Calu3 (cell line): ENCODE measurements at regions not wholly inside any gene's neighbourhood (a gene's known extent, or its start where the extent isn't known, plus 50 kb on each side); places are given as distances from the start of the nearest gene placed in this dataset.
"Not testable (repeated sequence)": the region's sequence is repeated elsewhere in the genome, so short reads cannot be mapped to it uniquely, and the experiment has no call there.

Experiments used
- BruUV-seq: library from RNA; stranded (reverse); fragments of 400-500 nt; replicated peaks from 2 replicates; lab custom pipeline; 2021; lab: Mats Ljungman, UMichigan
- CTCF ChIA-PET: fragments of 300-600 bp; sonication (Branson Sonifier 250); formaldehyde crosslinking; loops from one replicate; lab custom pipeline; 2022; ENCODE audit warnings: antibody characterized with exemption; lab: Charles Lee
- DNase-seq: peaks from one replicate; pipeline ENCODE4 v3.0.0; 2022
- H3K27ac Mint-ChIP-seq: one replicate; pipeline ENCODE4 v1.8.0; 2022; ENCODE audit warnings: mixed read lengths; ENCODE audit not compliant: unreplicated experiment
- H3K27me3 Mint-ChIP-seq: one replicate; pipeline ENCODE4 v1.8.0; 2022; ENCODE audit warnings: mixed read lengths; ENCODE audit not compliant: unreplicated experiment
- H3K36me3 Mint-ChIP-seq: one replicate; pipeline ENCODE4 v1.8.0; 2022; ENCODE audit warnings: mild to moderate bottlenecking, moderate library complexity, mixed read lengths; ENCODE audit not compliant: insufficient read depth, unreplicated experiment
- H3K4me1 Mint-ChIP-seq: one replicate; pipeline ENCODE4 v1.8.0; 2022; ENCODE audit warnings: mild to moderate bottlenecking, low read depth, mixed read lengths; ENCODE audit not compliant: unreplicated experiment
- H3K4me3 Mint-ChIP-seq: one replicate; pipeline ENCODE4 v1.8.0; 2022; ENCODE audit warnings: mild to moderate bottlenecking, low read depth, moderate library complexity, mixed read lengths; ENCODE audit not compliant: unreplicated experiment
- H3K9me3 Mint-ChIP-seq: one replicate; pipeline ENCODE4 v1.8.0; 2022; ENCODE audit warnings: low read depth, mixed read lengths; ENCODE audit not compliant: unreplicated experiment
- intact Hi-C: fragments of 100-400 bp; cut with micrococcal nuclease; formaldehyde crosslinking; loops from one replicate; pipeline ENCODE4 v1.10.0; 2022; ENCODE audit not compliant: unreplicated experiment
- TF ChIP-seq, protein P1 (sequence below): fragments of 200-600 bp; IDR thresholded peaks from one replicate; pipeline ENCODE4 v1.8.0; 2022; ENCODE audit warnings: antibody characterized with exemption; ENCODE audit not compliant: unreplicated experiment

DNA sequence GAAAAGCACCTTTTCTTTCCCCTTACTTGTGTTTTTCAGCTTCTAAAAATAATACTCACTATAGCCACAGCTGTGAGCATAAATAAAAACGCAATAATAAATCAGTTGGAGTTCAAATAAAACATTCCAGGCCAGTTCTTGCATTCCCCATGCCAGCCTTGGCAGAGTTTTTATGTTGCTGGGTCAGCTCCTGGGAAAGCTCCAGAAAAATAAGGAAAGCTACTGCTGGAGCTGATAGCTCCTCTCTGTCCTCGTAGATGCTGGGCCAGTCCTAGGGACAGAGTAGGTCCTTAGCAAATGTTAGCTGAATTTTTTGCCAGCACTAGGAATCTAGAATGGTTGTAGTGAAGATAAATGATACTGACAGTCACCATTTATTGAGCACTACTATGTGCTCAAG, 389.0 kb upstream of the SYNCRIP start:
- CTCF ChIA-PET, result no interaction called here
- TF ChIP-seq, protein P1, sequence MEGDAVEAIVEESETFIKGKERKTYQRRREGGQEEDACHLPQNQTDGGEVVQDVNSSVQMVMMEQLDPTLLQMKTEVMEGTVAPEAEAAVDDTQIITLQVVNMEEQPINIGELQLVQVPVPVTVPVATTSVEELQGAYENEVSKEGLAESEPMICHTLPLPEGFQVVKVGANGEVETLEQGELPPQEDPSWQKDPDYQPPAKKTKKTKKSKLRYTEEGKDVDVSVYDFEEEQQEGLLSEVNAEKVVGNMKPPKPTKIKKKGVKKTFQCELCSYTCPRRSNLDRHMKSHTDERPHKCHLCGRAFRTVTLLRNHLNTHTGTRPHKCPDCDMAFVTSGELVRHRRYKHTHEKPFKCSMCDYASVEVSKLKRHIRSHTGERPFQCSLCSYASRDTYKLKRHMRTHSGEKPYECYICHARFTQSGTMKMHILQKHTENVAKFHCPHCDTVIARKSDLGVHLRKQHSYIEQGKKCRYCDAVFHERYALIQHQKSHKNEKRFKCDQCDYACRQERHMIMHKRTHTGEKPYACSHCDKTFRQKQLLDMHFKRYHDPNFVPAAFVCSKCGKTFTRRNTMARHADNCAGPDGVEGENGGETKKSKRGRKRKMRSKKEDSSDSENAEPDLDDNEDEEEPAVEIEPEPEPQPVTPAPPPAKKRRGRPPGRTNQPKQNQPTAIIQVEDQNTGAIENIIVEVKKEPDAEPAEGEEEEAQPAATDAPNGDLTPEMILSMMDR, result no peak
- Mint-ChIP-seq H3K4me3 (no peak overlapping the region), H3K9me3 (no peaks in the 10 kb centered on the region), H3K27me3 (no peaks in the 10 kb centered on the region), H3K36me3 (no peaks in the 10 kb centered on the region), H3K27ac (no peak overlapping the region), H3K4me1 (no peaks in the 10 kb centered on the region)
- no TSS peak for BruUV-seq
- intact Hi-C loops, result no loop called here
- DNase-seq, result no peak

DNA sequence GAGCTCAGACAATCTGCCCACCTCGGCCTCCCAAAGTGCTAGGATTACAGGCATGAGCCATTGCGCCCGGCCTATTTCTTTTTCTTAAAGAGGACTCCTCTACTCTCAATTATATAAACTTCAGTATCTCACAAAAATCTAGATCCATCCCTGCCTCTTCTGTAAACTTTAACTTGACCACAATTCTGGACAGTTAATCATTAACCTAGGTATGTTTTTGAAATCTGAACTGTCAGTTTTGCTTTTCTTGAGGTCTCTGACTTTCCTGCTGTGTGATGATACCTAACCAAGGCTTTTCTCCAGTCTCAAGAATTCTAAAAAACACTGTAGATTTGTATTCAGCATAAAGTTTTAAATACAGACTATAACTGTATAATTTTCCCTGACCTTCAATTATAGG, 388.2 kb upstream of the SYNCRIP start:
- Mint-ChIP-seq H3K27ac (no peak overlapping the region), H3K36me3 (no peaks in the 10 kb centered on the region), H3K4me3 (no peak overlapping the region), H3K9me3 (no peaks in the 10 kb centered on the region), H3K4me1 (no peaks in the 10 kb centered on the region), H3K27me3 (no peaks in the 10 kb centered on the region)
- TF ChIP-seq, protein P1, result no peak
- BruUV-seq, result no TSS peak
- intact Hi-C loops, result no loop called here
- CTCF ChIA-PET, result no interaction called here
- no peak for DNase-seq

DNA sequence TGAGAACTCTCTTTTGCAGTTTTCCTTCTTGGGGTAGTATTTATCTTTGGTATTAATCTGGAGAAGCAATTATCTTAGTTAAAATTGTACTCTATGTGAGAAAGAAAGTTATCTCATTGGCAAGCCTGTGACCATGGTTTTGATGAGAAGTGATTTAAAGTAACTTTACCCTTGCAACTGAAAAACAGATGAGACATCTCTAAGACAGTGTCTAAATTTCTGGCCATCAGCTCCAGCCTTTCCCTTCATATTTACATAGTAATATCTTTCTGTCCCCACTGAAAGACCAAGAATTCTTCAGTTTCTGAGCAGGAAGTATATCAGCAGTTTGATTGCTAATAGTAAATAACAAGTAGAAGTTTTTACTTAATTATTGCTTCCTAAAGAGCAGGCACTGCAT, 386.1 kb upstream of the SYNCRIP start:
- DNase-seq, result no peak
- Mint-ChIP-seq H3K9me3 (peaks cover 3% of the 10 kb centered on the region), H3K4me3 (no peak overlapping the region), H3K27ac (no peak overlapping the region), H3K4me1 (no peaks in the 10 kb centered on the region), H3K36me3 (no peaks in the 10 kb centered on the region), H3K27me3 (no peaks in the 10 kb centered on the region)
- TF ChIP-seq, protein P1, result no peak
- BruUV-seq, result no TSS peak
- intact Hi-C loops, result no loop called here
- CTCF ChIA-PET, result no interaction called here

DNA sequence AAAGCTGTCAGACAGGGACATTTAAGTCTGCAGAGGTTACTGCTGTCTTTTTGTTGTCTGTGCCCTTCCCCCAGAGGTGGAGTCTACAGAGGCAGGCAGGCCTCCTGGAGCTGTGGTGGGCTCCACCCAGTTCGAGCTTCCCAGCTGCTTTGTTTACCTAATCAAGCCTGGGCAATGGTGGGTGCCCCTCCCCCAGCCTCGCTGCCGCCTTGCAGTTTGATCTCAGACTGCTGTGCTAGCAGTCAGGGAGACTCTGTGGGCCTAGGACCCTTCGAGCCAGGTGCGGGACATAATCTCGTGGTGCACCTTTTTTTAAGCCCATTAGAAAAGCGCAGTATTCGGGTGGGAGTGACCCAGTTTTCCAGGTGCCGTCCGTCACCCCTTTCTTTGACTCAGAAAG, 384.2 kb upstream of the SYNCRIP start:
- DNase-seq, H3K27me3 Mint-ChIP-seq, H3K36me3 Mint-ChIP-seq, CTCF ChIA-PET, H3K27ac Mint-ChIP-seq, H3K9me3 Mint-ChIP-seq, intact Hi-C loops, BruUV-seq, H3K4me3 Mint-ChIP-seq, H3K4me1 Mint-ChIP-seq: not testable (repeated sequence)

DNA sequence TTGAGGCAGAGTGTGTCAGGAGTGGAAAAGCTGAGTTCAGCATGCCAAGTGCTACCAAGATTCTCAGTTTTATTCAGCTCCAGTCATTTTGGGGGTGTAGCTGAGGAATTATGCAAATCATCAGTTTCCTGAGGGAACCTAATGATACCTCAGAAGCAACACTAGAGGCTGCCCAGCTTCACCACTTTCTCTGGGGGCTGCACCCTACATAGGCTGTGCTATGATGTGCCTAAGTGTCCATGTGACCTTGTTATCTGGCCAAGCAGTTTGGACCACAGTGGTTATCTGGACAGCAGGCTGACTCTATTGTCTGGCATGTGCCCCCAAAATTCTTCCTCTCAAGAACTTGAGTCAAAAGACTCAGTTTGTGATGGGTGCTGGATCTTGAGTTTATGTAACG, 374.6 kb upstream of the SYNCRIP start:
- no TSS peak for BruUV-seq
- Mint-ChIP-seq H3K4me1 (peaks cover 9% of the 10 kb centered on the region), H3K27ac (no peak overlapping the region), H3K27me3 (no peaks in the 10 kb centered on the region), H3K4me3 (no peak overlapping the region), H3K9me3 (no peaks in the 10 kb centered on the region), H3K36me3 (no peaks in the 10 kb centered on the region)
- DNase-seq, result no peak
- TF ChIP-seq, protein P1, result no peak
- CTCF ChIA-PET, result interaction anchor here (1.0 kb wide), 1 partner anchor 19 kb away, joined by 7 read pairs; no protein-coding TSS in a partner anchor
- intact Hi-C loops, result no loop called here
